Thyroid gland (tissue), 4 donors: ENCODE measurements at regions not wholly inside any gene's neighbourhood (a gene's known extent, or its start where the extent isn't known, plus 50 kb on each side); places are given as distances from the start of the nearest gene placed in this dataset.

ENCODE experiments used
- DNase-seq, 2 donors: peaks; one replicate each; pipeline ENCODE4 v3.0.0-alpha.2; 2019
- H3K27ac ChIP-seq, 3 donors: fragments of 200-600 bp; sonication (generic); 1 replicate in 2 of 3; 2 replicates in 1 of 3; pipeline ENCODE4 v1.5.1; 2016 to 2019; ENCODE audit warnings: mild to moderate bottlenecking in 1 of 3, moderate library complexity in 1 of 3
- H3K27me3 ChIP-seq: fragments of 200-600 bp; sonication (generic); one replicate; pipeline ENCODE4 v1.5.1; 2019
- H3K36me3 ChIP-seq, 2 donors: fragments of 200-600 bp; sonication (generic); one replicate each; pipeline ENCODE4 v1.5.1; 2016 to 2019
- H3K4me1 ChIP-seq, 2 donors: fragments of 200-600 bp; sonication (generic); one replicate each; pipeline ENCODE4 v1.5.1; 2017 to 2019
- H3K4me3 ChIP-seq, 3 donors: fragments of 200-600 bp; sonication (generic); replicated peaks in 1 of 3; 1 replicate in 2 of 3; 2 replicates in 1 of 3; pipeline ENCODE4 v1.5.1; 2016; ENCODE audit warnings: mild to moderate bottlenecking in 1 of 3
- H3K9me3 ChIP-seq: fragments of 200-600 bp; sonication (generic); one replicate; pipeline ENCODE4 v1.5.1; 2017
- POLR2A ChIP-seq, 2 donors: fragments of 450-650 bp; IDR thresholded peaks; one replicate each; pipeline ENCODE4 v1.6.1; 2017; ENCODE audit warnings: antibody characterized with exemption in 2 of 2, mild to moderate bottlenecking in 2 of 2, moderate library complexity in 1 of 2
- WGBS, 2 donors: methylation state at CpG; one replicate each; pipeline ENCODE4 v1.1.5; 2017; 5-methylcytosine and 5-hydroxymethylcytosine counted together
- intact Hi-C: fragments of 100-400 bp; cut with DNase I; formaldehyde crosslinking; loops from one replicate; pipeline ENCODE4 v1.15.1; 2023
- TF ChIP-seq, protein P1 (sequence below), 6 experiments: fragments of 200-600 bp in 3 of 6; fragments of 450-650 bp in 3 of 6; sonication (generic) in 3 of 6; IDR thresholded peaks; one replicate each; pipeline ENCODE4 v1.5.1; 2016 to 2019; ENCODE audit warnings: antibody characterized with exemption in 6 of 6, mild to moderate bottlenecking in 2 of 6, inconsistent platforms in 1 of 6, moderate library complexity in 1 of 6

DNA sequence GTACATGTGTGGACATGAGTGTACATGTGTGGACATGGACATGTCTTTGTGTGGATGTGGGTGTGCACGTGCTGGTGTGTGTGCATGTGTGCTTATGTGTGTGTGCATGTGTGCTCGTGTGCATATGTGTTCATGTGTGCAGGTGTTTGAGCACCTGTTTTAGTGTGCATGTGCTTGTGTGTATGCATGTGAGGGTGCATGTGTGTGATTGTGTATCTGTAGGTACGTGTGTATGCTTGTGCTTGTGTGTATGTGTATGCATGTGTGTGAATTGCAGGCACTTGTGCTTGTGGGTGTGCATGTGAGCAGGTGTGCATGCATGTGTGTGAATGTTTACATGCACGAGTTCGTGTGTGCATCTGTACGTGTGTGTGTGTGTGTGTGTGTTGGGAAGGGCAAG lies 300.6 kb upstream of the EEF2KMT start:
- no peaks in the 10 kb centered on the region for H3K27me3 ChIP-seq
- TF ChIP-seq, protein P1, sequence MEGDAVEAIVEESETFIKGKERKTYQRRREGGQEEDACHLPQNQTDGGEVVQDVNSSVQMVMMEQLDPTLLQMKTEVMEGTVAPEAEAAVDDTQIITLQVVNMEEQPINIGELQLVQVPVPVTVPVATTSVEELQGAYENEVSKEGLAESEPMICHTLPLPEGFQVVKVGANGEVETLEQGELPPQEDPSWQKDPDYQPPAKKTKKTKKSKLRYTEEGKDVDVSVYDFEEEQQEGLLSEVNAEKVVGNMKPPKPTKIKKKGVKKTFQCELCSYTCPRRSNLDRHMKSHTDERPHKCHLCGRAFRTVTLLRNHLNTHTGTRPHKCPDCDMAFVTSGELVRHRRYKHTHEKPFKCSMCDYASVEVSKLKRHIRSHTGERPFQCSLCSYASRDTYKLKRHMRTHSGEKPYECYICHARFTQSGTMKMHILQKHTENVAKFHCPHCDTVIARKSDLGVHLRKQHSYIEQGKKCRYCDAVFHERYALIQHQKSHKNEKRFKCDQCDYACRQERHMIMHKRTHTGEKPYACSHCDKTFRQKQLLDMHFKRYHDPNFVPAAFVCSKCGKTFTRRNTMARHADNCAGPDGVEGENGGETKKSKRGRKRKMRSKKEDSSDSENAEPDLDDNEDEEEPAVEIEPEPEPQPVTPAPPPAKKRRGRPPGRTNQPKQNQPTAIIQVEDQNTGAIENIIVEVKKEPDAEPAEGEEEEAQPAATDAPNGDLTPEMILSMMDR (IDR thresholded peaks at IDR 0.05) = no peak
- TF ChIP-seq POLR2A (IDR thresholded peaks at IDR 0.05) = no peak
- 84 to 85% methylated on average over 6 of the region's 6 CpGs for WGBS, 2 donors
- no peak overlapping the region for H3K27ac ChIP-seq
- no peaks in the 10 kb centered on the region for H3K4me1 ChIP-seq
- H3K36me3 ChIP-seq = no peaks in the 10 kb centered on the region
- H3K9me3 ChIP-seq = no peaks in the 10 kb centered on the region
- intact Hi-C loops = no loop called here
- H3K4me3 ChIP-seq = no peak overlapping the region
- no peak for DNase-seq

DNA sequence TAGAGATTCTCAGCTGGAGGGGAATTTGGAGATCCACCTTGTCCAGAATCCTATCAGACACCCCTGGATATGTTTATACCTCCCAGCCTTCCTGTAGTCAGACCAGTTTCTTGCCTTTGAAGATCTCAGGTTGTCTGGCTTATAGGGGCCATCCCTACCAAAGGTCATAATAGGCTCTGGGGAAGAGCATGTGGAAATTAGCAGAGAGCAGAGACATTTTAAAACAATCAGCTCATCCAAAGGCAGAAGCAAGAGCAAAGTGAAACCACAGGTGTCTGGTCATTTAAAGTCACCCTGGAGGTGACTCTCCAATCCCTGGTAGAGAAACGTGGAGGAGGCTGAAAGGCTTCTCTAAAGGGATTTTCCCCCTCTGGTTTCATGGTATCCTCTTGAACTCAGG lies 299.3 kb upstream of the EEF2KMT start:
- Histone ChIP-seq H3K4me3 (no peak overlapping the region), H3K27ac (no peak overlapping the region), H3K27me3 (no peaks in the 10 kb centered on the region), H3K4me1 (no peaks in the 10 kb centered on the region), H3K36me3 (no peaks in the 10 kb centered on the region), H3K9me3 (no peaks in the 10 kb centered on the region)
- 33 to 71% methylated on average over 1 of the region's 1 CpG for WGBS, 2 donors
- DNase-seq = no peak
- intact Hi-C loops = no loop called here
- TF ChIP-seq, protein P1 (IDR thresholded peaks at IDR 0.05) = no peak
- no peak for TF ChIP-seq POLR2A (IDR thresholded peaks at IDR 0.05)

DNA sequence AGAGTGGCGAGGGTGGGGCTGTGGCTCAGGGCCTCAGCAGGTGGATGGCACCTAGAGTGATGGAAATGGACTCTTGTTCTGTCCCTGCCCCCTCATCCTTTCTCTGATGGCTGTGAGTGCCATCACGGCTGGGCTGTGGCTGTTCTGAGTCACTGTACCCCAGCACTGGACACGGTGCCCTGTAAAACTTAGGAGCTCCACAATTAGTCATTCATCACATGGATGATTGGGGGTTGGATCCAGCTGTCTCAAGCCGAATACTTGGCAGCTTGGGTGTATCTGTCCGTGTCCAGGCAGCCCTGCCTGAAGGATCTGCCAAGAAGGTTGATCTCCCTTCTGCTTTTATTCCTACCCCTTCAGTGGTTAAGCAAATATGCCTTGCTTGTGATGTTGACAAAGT lies 295.5 kb upstream of the EEF2KMT start:
- Histone ChIP-seq H3K27ac (no peak overlapping the region), H3K4me1 (no peaks in the 10 kb centered on the region), H3K36me3 (no peaks in the 10 kb centered on the region), H3K4me3 (no peak overlapping the region), H3K9me3 (no peaks in the 10 kb centered on the region), H3K27me3 (no peaks in the 10 kb centered on the region)
- WGBS, 2 donors = 55 to 57% methylated on average over 5 of the region's 5 CpGs
- no peak for DNase-seq
- no peak for TF ChIP-seq POLR2A (IDR thresholded peaks at IDR 0.05)
- TF ChIP-seq, protein P1 (IDR thresholded peaks at IDR 0.05) = no peak
- intact Hi-C loops = no loop called here

DNA sequence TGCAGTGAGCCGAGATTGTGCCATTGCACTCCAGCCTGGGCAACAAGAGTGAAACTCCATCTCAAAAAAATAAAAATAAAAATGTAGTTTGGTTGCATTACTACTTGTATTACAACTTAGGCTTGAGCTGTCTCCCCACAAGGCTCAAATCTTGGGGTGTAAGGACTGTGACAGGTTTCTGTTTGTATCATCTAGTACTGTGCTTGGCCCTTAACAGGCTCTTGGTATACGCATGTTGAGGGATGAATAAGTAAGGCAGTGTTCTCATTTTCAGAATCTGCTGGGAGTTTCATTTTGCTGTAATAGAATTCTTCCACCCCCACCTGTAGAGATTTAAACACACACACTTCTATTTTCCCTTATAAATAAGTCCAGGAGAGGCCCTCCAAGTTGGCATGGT lies 289.4 kb upstream of the EEF2KMT start:
- H3K27ac ChIP-seq = no peak overlapping the region
- no peaks in the 10 kb centered on the region for H3K4me1 ChIP-seq
- no peak overlapping the region for H3K4me3 ChIP-seq
- 84 to 92% methylated on average over 2 of the region's 2 CpGs for WGBS, 2 donors
- no peaks in the 10 kb centered on the region for H3K27me3 ChIP-seq
- H3K36me3 ChIP-seq = no peaks in the 10 kb centered on the region
- intact Hi-C loops = no loop called here
- no peaks in the 10 kb centered on the region for H3K9me3 ChIP-seq
- DNase-seq = no peak
- TF ChIP-seq, protein P1 (IDR thresholded peaks at IDR 0.05) = no peak
- TF ChIP-seq POLR2A (IDR thresholded peaks at IDR 0.05) = no peak

DNA sequence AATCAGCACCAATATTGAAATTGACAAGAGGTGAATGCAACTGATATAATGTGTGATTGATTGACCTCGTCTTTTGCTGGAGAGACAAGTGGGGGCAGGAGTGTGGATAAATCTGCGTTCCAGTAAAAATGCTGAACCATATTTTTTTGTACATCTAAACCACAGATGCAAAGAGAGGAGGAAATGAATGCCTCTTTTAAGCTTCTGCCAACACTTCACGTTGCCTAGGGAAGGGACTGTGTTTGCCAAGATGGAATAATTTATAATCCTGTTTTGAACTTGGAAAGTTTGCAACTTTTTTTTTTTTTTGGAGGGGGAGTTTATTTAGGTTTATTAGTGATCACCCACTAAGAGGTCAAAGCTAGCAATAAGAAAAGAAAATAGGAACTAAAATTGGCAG lies 288.2 kb upstream of the EEF2KMT start:
- Histone ChIP-seq H3K9me3 (no peaks in the 10 kb centered on the region), H3K27ac (no peak overlapping the region), H3K4me3 (no peak overlapping the region), H3K27me3 (no peaks in the 10 kb centered on the region), H3K4me1 (no peaks in the 10 kb centered on the region), H3K36me3 (no peaks in the 10 kb centered on the region)
- TF ChIP-seq, protein P1 (IDR thresholded peaks at IDR 0.05) = no peak
- no peak for TF ChIP-seq POLR2A (IDR thresholded peaks at IDR 0.05)
- no peak for DNase-seq
- 58 to 67% methylated on average over 3 of the region's 3 CpGs for WGBS, 2 donors
- intact Hi-C loops = no loop called here
